ENCODE measurements at regions not wholly inside any gene's neighbourhood (a gene's known extent, or its start where the extent isn't known, plus 50 kb on each side); places are given as distances from the start of the nearest gene placed in this dataset.

DNA sequence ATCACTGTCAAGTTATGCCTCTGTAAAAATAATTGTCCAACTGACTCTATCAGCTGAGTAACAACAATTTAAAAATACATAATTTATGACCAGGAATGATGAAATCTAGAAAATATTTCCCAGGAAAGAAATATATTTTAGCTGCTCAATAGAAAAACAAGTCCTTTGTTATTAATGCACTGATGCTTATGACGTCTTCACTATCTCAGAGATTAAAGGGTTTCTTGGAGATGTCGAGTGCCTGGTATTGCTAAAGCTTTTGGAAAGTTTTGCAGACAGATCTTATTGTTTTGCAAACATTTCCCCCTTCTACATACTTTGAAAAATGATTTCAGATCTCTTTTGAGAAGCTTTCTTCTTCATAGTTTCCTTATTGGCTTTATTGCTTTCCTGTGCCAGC is 154.6 kb upstream of the RPS6KA3 start:
- no peak for DNase-seq

DNA sequence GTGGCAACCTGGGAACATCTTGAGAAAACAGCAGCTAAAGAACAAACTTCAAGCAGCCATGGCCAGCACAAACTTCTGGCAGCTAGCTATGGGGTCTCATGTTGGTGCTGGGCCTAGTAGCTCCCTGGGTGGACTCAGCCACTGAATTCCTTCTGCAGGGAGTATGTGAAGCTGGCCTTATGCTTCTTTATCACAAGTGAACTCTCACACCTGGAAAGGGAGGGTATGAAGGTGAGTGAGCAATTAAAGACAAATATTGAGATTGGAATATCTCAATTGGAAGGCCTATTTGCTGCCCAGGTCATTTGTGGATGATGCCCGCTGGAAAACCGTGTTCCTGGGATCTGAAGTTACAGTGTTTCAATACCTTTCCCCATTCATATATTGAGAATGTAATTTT is 153.3 kb upstream of the RPS6KA3 start:
- DNase-seq = no peak

DNA sequence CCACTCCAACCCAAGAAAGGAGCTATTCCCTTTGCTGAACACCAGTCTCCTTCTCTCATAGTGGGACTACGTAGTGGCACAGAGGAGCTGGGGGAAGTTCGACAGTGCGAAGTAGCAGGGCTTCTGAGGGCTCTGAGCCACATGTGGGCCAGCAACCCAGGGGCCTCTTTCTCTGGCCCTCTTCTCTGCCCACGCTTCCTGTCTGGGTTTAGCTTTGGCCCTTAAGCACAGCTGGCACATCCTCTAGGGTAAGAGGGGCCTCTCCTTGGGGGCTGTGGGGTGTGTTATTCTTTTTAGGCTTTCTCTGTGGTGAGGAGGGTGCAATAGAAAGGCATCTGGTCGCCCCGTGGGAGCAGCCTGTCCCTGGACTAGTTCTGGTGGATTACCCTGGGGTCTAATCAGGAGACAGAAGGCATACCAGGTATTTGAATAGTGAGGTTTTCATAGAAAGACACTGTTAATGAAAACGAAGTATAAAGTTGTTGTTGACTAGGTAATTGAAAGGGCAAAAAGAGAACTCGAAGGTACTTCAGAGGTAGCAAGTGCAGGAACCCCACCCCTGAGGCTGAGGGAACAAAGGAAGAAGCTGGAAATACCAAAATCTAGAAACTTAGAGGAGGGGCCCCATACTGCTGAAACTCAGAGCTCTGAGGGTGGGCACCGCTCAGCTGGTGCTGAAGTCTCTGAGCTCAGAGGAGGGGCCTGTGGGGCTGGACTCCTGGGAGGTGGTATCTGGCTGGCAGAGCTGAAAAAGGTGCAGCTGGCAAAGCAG is 151.9 kb upstream of the RPS6KA3 start:
- no peak for DNase-seq

DNA sequence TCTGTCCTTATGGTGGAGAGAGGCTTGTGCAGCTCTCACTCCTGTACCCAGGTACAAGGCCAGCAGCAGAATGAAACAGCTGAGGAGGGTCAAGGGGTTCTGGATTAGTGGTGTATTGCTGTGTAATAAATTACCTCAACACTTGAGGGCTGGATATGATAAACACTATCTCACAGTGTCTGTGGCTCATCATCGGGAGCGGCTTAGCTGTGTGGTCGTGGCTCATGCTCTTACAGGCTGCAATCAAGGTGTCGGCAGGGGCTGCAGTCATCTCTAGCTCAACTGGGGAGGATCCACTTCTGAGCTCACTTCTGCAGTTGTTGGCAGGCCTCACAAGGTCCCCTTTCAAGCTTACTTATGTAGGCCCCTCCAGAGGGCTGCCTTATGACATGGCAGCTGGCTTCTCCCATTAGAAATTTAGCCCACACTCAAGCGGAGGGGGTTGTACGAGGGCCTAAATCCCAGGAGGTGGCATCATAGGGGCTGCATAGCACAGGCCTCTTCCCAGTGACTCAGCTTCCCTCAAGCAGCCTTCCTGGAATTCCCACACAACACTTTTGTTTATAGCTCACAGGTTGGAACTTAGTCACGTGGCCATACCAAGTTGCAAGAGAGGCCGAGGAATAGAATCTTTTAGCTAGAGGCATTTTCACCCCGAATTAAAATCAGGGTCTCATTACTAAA is 148.2 kb upstream of the RPS6KA3 start:
- DNase-seq = peak; percentile 37

DNA sequence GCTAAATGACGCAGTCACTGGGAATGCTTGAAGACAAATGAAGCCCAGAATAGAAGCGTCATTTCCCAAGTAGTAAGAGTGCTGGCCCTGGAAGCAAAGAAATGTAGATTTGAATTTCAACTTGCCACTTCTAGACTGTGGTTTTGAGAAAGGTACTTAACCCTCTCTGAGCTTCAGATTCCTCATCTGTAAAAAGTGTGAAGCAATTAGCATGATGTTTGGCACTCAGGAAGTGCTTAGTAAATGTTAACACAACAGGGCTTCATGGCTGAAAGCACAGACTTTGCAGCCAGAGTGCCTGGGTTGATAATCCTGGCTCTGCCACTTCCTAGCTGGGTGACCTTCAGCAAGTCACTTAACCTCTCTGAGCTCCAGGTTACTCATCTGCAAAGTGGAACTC is 147.4 kb upstream of the RPS6KA3 start:
- DNase-seq = no peak

DNA sequence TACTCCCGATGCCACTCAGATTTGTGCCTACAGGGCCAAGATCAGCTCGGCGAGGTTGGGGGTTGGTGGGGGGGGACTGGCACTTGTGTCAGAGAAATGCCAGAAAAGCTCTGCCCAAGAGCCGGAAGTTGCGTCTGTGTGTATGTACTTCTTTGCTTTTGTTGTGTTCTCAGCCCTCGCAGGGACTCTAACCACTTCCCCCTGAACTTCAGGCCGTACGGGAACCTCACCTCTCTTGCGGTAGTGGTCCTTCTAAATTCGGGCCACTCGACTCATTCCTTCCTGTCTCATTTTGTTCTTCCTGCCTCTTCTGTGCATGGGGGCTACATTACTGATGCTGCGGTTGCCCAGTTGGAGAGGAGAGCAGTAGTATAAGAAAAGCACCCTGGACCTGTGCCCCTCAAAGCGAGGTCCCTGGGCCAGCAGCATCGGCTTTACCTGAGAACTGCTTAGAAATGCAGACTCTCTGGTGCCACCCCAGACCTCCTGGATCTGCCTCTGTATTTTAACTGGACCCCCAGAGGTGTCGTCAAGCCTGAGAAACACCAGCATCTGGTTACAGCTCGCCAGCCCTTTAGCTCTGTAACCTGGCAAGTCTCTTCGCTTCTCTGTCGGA is 146.3 kb upstream of the RPS6KA3 start:
- no peak for DNase-seq

DNA sequence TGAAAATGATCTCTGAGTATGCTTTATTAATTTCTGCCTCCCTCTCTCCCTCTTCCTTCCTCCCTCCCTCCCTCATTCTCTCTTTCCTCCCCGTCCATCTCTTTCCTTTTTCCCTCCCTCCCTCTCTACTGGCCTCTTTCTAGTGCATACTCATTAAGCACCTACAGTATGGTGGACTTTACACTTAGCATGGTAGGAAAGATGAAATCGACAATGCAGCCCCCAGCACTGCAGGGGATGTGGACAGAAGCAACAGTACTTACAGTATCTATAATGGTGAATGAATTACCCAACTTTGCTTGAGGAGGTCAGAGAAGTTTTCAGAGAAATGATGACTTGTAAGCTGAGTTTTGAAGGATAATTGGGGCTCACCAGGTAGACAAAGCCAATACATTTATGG is 143.8 kb upstream of the RPS6KA3 start:
- DNase-seq = no peak

DNA sequence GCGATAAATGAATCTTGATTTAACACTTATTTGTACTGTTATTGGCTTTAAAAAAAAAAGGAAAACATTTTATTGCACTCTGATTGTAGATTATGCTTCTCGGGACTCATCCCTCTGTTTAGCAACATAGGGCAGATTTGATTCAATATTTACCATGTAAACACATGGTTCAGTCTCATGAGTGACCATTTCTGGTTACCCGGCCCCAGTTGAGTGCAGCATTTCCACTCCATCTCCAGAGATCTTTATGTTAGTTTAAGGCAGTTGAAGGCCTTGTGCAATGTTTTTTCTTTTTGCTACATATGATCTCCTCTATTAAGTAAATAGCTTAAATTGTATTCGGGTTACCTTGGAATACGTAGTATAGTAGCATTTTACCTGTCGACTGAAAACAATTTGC is 143.3 kb upstream of the RPS6KA3 start:
- DNase-seq = no peak

DNA sequence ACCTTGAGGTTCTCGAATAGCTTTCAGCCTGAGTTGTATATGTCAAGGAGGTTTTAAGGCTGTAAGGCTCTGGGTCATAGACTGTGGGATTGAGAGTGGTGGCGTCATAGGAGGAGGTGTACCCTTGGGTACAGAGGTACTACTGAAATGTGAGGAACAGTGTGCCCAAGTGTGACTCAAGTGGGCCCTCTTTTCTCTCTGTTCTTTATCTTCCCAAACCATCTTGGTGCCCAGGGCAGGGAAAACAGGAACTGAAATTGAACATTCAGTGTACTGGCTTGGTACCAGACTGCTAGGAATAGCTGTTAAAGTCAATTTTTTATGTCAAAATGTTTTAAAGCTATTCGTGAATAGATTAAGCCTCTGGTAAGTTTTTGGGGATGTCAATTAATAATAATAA is 136.2 kb upstream of the RPS6KA3 start:
- DNase-seq = no peak

DNA sequence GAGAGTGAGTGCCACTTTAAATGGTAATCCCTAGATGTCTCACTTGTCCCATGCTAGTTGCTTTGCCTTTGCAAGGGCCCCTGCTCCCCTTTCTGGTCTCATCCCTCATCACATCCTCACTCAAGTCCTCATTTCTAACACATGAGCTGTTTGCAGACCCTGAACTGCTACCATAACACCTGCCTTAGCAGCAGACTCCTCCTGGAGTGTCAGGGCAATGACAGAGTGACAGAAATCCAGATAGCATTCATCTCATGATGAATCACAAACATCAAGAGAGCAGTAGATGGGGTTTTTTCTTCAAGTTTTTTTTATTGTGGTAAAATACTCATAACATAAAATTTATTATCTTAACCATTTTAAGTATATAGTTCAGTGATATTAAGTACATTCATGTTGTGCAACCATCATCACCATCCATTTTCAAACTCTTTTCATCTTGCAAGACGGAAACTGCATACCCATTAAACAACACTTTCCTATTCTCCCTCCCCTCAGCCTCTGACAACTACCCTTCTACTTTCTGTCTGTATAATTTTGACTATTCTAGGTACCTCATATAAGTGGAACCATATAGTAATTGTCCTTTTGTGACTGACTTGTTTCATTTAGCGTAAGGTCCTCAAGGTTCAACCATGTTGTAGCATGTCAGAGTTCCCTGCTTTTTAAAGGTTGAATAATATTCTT is 133.2 kb upstream of the RPS6KA3 start:
- no peak for DNase-seq

DNA sequence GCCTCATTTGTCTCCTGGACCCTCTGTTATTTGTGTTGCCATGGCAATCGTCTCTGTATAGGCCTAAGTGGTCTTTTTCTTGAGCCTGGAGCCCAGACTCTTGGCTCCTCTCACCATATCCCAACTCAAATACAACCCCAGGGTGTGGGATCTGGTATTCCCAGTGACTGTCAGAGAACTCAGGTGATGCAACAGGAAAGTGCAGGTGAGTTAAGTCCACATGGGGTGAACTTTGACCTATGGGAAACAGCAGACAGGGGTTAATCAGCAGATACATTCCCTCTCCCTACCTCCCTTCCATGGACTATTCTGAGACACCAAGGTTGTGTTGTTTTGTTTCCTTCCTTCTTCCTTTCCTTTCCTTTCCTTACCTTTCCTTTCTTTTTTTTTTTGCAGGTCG is 130.9 kb upstream of the RPS6KA3 start:
- no peak for DNase-seq

DNA sequence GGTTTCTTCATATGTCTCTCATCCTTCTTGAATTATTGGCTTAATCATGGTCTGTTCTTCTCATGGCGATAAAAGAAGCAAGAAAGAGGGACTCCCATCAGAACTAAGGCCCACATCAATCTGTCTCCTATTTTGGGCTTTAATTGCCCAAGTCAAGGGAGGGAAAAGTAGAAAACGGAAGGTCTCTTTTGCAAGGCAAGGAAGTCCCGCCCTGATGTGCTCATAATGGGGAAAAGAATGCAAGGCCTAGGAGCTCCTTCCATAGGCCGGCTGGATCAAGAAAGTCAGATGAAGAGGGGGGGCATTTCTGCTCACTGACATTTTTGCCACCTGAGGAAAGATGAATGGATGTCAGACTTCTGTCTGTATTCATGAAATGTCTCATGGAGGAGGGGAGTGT is 127.7 kb upstream of the RPS6KA3 start:
- no peak for DNase-seq

DNA sequence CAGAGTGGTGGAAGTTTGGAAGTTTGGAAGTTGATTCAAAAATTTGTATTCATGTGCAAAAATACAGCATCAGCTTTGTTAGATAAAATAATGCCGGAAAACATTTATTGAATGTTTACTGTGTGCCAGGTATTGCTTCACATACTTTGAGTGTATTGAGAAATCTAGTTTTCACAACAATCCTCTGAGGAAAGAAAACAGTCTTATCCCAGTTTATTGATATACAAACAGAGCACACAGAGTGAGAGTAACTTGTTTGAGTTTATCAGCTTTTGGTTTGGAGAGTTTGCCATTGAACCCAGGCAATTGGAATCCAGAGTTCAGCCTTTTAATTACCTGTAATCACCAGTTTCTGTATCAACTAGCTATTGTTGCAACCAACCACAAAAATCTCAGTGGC is 127.2 kb upstream of the RPS6KA3 start:
- DNase-seq = no peak

DNA sequence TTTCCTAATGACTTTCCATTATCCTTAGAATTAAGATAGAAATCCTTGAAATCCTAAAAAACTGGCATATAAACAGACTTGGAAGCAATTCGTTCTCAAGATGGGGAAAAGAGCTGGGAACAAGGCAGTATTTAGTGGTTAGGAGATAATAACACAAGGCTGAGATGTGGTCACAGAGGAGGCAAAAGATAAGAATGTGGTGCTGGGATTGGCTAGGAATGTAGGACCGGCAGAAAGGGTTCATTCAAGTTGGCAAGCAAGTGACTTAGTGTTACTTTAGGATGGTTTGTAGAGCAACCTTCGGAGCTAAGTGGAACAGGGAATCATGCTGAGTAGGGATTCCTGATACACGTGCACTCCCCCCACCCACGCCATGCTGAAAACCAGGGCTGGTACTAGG is 121.9 kb upstream of the RPS6KA3 start:
- no peak for DNase-seq

DNA sequence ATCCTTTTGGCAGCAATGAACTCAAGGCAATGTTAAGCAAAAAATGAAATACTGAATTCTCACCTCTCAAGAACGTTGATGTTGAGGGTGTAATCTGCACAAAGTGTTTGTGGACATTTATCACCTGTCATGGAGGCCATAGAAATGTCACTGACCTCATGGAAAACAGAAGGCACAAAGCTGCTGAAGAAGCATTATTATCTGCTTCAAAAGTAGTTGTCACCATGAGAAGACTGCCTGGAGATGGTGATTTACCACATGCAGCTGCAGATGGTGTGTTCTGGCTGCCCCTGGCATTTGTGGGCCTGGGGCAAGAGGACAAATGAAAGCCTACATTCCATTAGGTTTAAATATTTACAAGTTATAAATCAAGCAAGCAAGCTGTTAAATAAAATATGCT is 116.8 kb upstream of the RPS6KA3 start:
- DNase-seq = no peak

DNA sequence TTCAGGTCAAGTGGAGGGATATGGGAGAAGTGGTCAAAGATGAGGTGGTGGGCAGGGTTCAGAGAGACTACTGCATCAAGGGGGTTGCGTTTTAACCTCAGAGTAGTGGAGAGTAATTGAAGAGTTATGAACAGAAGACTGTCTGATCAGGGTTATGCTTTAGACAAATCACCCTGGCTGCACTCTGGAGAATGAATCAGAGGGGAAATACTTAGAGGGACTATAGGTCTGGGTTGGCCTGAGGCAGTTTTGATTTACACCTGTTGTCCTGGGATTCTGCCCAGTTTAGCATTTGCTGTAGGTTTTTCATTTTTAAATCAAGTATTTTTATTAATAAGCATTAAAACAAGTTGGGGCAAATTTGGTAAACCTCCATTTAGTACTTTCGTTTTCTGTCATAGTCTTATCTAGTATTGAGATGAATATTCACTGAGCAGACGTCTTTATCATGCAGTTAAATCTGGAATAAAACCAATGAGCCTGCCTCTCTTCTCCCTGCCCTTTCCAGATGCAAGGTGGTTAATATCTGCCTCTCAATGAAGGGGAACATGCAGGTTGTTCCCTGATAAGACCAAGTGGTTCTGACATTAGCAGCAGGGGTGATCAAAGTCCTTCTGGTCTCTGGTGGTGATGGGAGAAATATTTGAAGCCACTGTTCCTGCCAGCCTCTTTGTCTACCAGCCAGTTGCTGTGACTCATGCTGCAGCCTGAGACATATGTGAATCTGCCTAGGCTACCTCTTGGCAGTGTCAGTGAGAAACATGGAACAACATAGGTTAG is 116.0 kb upstream of the RPS6KA3 start:
- DNase-seq = no peak

DNA sequence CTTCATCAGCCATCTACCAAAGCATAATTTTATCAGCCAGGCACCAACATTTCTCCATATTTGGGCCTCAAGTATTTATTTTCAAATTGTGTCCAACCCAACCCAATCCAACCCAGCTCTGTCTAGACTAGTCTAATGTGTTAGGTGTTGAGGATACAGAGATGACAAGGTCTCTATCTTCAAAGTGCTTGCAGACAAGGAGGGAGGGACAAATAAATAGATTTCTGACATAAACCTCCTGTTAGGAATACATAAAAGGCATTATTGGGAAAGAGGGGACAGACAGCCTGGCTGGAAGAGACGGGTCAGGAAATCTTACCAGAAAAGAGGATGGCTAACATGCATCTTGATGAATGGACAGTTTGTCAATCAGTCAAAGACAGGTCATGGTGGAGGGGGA is 115.4 kb upstream of the RPS6KA3 start:
- DNase-seq = no peak

DNA sequence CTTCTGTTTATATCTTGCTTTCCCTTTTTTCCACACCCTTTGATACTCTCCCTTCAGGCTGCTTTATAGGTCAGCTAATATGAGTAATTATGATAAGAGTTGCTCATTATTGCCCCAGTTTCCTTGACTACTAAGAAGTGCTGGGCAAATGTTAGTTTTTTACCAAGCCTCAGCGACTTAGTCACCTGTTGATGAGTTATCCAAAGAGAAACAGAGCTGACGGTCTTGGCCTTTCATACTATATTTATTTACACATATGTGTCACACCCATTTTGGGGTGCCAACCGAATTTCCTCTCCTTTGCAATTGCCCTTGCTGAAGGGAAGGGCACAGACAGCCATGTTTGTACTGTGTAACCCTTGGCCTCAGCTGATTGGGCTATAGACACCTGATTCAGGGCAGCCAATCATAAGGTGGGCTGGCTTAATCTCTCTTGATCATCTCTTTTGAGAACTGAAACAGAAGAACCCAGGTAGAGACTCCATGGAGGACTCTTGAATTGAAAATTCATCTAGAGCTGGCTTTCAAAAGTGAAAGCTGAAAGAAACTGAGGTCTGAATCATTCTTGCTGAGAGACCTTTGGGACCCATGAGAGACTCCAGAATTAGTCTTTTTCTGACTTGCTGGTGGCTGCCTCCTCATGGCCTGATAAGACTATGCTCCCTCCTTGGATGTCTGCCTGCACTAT is 111.7 kb upstream of the RPS6KA3 start:
- DNase-seq = no peak

DNA sequence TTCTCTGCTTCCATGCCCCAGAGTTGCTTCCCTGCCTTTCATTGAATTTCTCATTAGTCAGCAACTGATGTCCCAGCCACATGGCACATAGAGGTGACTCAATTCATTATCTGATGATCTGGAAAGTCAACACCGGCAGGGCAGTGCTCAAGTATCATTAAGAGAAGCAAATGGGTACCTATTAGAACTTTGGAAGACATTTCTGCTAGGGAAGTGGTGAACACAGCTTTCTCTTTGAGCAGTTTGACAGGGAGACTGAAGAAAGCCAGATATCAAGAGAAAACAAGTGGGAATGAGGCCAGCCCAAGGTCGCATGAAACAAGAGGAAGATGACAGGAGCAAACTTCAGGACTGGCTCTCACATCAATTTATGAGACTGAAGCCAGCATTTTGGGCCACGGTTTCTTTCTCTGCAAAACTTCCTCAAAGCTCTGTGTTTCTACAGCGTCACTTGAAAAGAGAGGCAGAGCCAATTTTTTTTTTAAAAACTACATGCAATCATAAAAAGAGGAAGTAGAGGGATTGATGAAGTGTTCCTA is 108.3 kb upstream of the RPS6KA3 start:
- no peak for DNase-seq

DNA sequence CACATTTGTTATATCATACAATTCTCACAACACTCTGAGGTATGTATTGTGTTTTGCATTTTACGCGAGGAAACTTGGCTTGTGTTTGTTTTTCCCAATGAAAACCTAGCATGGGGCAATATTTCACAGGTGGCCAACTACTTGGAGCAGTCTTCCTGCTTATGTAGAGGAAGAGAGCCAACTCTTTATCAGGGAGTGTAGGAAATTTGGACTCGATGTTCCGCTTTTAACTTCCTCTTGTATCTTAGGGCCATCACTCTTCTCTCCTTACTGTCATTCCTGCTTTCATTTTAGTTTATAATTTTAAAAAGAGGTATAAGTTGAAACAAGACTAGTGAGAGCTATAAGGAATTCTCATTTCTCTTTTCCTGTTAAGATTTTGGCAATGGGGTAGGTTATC is 107.7 kb upstream of the RPS6KA3 start:
- no peak for DNase-seq

DNA sequence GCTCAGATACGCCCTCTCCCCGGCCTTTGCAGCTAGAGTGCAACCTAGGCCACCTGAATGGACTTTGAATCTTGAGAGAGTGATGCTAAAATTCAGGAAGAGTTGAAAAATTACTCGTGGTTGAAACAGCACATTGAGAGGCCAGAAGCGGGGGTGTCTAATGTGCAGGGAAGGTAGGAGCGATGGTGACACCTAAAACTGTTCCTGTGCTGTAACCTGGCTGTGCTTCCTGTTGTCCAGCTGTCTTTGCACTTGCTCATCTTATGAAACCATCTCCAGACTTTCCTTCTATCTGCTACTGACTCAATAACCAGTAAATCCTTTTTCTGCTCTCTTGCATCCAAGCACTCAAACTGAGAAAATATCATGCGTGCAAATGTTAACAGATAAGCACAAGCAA is 106.4 kb upstream of the RPS6KA3 start:
- no peak for DNase-seq

DNA sequence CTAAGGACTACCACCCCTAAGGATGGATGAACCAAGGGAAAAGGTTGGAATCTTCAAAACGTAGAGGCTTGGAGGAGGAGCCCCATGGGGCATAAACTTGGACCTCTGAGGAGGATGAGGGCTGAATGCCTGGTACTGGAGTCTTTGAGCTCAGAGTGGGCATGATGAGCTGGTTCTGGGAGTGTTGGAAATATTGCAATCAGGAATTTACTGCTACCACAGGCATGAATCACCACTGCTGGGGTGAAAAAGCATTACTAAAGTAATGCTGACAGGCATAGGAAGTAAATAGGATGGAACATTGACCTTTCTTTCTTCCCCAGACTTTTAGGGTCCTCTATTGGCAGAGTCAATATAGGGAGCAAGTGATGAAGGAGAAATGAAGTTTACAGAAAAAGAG is 105.8 kb upstream of the RPS6KA3 start:
- DNase-seq = peak; percentile 13

Data from fibroblast of skin of abdomen (primary cell).